BLaER1 treated with 17β-estradiol and CSF1 and Interleukin-3, amounts not matched to agents 10 nM and 100 nM (cell line): ENCODE measurements at regions not wholly inside any gene's neighbourhood (a gene's known extent, or its start where the extent isn't known, plus 50 kb on each side); places are given as distances from the start of the nearest gene placed in this dataset.

Experiments
- H3K27ac ChIP-seq, 11 experiments: shearing (Covaris generic); formaldehyde crosslinking; 2 replicates each; pipeline ENCODE4 v1.8.1; 2022
- H3K27me3 ChIP-seq, 11 experiments: shearing (Covaris generic); formaldehyde crosslinking; 2 replicates each; pipeline ENCODE4 v1.8.1; 2022
- H3K36me3 ChIP-seq, 11 experiments: shearing (Covaris generic); formaldehyde crosslinking; 2 replicates each; pipeline ENCODE4 v1.8.1; 2022
- H3K4me1 ChIP-seq, 10 experiments: shearing (Covaris generic); formaldehyde crosslinking; 2 replicates each; pipeline ENCODE4 v1.8.1; 2022
- H3K4me2 ChIP-seq, 11 experiments: shearing (Covaris generic); formaldehyde crosslinking; 2 replicates each; pipeline ENCODE4 v1.8.1; 2022
- H3K4me3 ChIP-seq, 10 experiments: shearing (Covaris generic); formaldehyde crosslinking; 2 replicates each; pipeline ENCODE4 v1.8.1; 2022
- H3K9ac ChIP-seq, 11 experiments: shearing (Covaris generic); formaldehyde crosslinking; 2 replicates each; pipeline ENCODE4 v1.8.1; 2022
- H3K9me3 ChIP-seq, 11 experiments: shearing (Covaris generic); formaldehyde crosslinking; replicated peaks in 1 of 11; 2 replicates each; pipeline ENCODE4 v1.8.1; 2022
- H4K20me1 ChIP-seq, 11 experiments: shearing (Covaris generic); formaldehyde crosslinking; 2 replicates each; pipeline ENCODE4 v1.8.1; 2022
- Cebpa-rat ChIP-seq, 11 experiments: shearing (Covaris generic); IDR thresholded peaks; 2 replicates each; pipeline ENCODE4 v1.8.1; 2022

- Histone ChIP-seq H3K27ac (no peak overlapping the region), H3K4me2 (no peak overlapping the region), H3K27me3 (no peaks in the 10 kb centered on the region), H3K9ac (no peak overlapping the region), H3K9me3 (no peaks in the 10 kb centered on the region), H3K36me3 (no peaks in the 10 kb centered on the region), H4K20me1 (no peaks in the 10 kb centered on the region), H3K4me1 (0 out of 20 replicates have a peak, but pooled peaks cover 0 to 4% (median 0%) of the 10 kb centered on the region in 10 experiments), H3K4me3 (no peak overlapping the region)
- no peak for TF ChIP-seq Cebpa-rat (IDR thresholded peaks at IDR 0.05)
Observed at GRCh38 chr4:157795495-157795894, 377.3 kb downstream of the GASK1B start.

- Histone ChIP-seq H3K36me3 (no peaks in the 10 kb centered on the region), H3K4me1 (0 out of 20 replicates have a peak, but pooled peaks cover 0 to 4% (median 0%) of the 10 kb centered on the region in 10 experiments), H3K27me3 (no peaks in the 10 kb centered on the region), H3K9ac (no peak overlapping the region), H3K4me2 (no peak overlapping the region), H3K4me3 (no peak overlapping the region), H4K20me1 (no peaks in the 10 kb centered on the region), H3K9me3 (no peaks in the 10 kb centered on the region), H3K27ac (no peak overlapping the region)
- no peak for TF ChIP-seq Cebpa-rat (IDR thresholded peaks at IDR 0.05)
Observed at GRCh38 chr4:157792716-157793115, 380.1 kb downstream of the GASK1B start.

- Histone ChIP-seq H3K9me3 (no peaks in the 10 kb centered on the region), H4K20me1 (no peaks in the 10 kb centered on the region), H3K36me3 (no peaks in the 10 kb centered on the region), H3K4me1 (0 out of 20 replicates have a peak, but pooled peaks cover 0 to under 1% (median 0%) of the 10 kb centered on the region in 10 experiments), H3K27me3 (no peaks in the 10 kb centered on the region), H3K9ac (no peak overlapping the region), H3K4me3 (no peak overlapping the region), H3K27ac (no peak overlapping the region), H3K4me2 (no peak overlapping the region)
- no peak for TF ChIP-seq Cebpa-rat (IDR thresholded peaks at IDR 0.05)
Observed at GRCh38 chr4:157791236-157791635, 381.6 kb downstream of the GASK1B start.

GRCh38 chr4:157787618-157788017 lies 385.2 kb downstream of the GASK1B start:
- Histone ChIP-seq H3K9ac (no peak overlapping the region), H3K36me3 (no peaks in the 10 kb centered on the region), H4K20me1 (no peaks in the 10 kb centered on the region), H3K4me2 (no peak overlapping the region), H3K9me3 (no peaks in the 10 kb centered on the region), H3K4me1 (no peaks in the 10 kb centered on the region), H3K27me3 (no peaks in the 10 kb centered on the region), H3K4me3 (no peak overlapping the region), H3K27ac (no peak overlapping the region)
- no peak for TF ChIP-seq Cebpa-rat (IDR thresholded peaks at IDR 0.05)

DNA sequence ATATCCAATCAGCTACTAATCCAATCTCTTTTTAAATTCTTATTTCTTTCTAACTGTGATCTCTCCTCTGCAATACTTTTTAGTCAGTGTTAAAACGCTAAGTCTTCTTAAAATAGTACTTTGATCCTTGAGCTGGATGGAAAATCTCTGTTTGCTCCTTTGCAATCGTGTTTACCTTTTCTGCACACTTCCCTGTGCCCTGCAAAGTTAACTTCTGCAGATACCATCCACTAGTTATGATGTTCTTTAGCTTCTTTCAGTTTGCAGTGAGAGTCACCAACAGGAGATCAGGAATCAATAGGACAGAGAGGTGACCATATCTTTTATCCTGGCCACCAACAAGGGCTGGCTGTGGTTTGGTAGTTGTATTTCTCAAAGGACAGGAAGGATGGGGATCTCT lies 391.5 kb downstream of the GASK1B start:
- no peaks in the 10 kb centered on the region for H3K36me3 ChIP-seq

GRCh38 chr4:157779081-157779480 lies 393.7 kb downstream of the GASK1B start:
- no peak for TF ChIP-seq Cebpa-rat (IDR thresholded peaks at IDR 0.05)
- no peaks in the 10 kb centered on the region for H3K27me3 ChIP-seq

More for the DNA sequence above, 391.5 kb downstream of the GASK1B start:
- no peaks in the 10 kb centered on the region for H3K27me3 ChIP-seq
- no peak overlapping the region for H3K4me2 ChIP-seq
- H3K4me3 ChIP-seq, result no peak overlapping the region
- H3K9me3 ChIP-seq, result no peaks in the 10 kb centered on the region
- H4K20me1 ChIP-seq, result no peaks in the 10 kb centered on the region
- no peaks in the 10 kb centered on the region for H3K4me1 ChIP-seq
- H3K9ac ChIP-seq, result no peak overlapping the region
- no peak overlapping the region for H3K27ac ChIP-seq
- no peak for TF ChIP-seq Cebpa-rat (IDR thresholded peaks at IDR 0.05)

GRCh38 chr4:157776930-157777528 lies 395.8 kb downstream of the GASK1B start:
- H3K36me3 ChIP-seq, result no peaks in the 10 kb centered on the region
- no peak overlapping the region for H3K9ac ChIP-seq
- no peaks in the 10 kb centered on the region for H4K20me1 ChIP-seq
- H3K27me3 ChIP-seq, result no peaks in the 10 kb centered on the region
- no peak overlapping the region for H3K4me3 ChIP-seq
- TF ChIP-seq Cebpa-rat (IDR thresholded peaks at IDR 0.05), result no peak
- no peak overlapping the region for H3K4me2 ChIP-seq
- H3K9me3 ChIP-seq, result no peaks in the 10 kb centered on the region
- H3K4me1 ChIP-seq, result no peaks in the 10 kb centered on the region
- no peak overlapping the region for H3K27ac ChIP-seq

More at GRCh38 chr4:157779081-157779480, 393.7 kb downstream of the GASK1B start:
- H3K27ac ChIP-seq, result no peak overlapping the region
- H3K4me1 ChIP-seq, result no peaks in the 10 kb centered on the region
- no peak overlapping the region for H3K9ac ChIP-seq
- no peaks in the 10 kb centered on the region for H4K20me1 ChIP-seq
- no peak overlapping the region for H3K4me3 ChIP-seq
- no peak overlapping the region for H3K4me2 ChIP-seq
- no peaks in the 10 kb centered on the region for H3K36me3 ChIP-seq
- no peaks in the 10 kb centered on the region for H3K9me3 ChIP-seq

DNA sequence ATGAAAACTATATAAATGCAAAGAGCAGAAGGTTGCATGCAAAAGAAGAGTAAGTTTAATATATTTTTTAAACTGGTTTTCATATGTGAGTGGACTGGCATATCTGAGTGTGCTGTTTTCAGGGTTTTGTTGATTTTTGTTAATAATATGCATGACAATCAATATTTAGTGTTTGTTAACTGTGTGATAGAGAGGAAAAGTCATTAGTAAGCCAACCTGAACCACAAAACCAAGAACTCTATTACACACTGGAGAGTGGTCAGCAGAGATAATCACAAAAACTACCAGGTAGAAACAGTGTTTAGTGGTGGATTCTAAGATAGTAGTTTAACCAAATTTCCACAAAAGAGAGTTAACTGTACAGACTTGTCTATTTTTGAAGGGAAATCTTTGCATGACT lies 396.9 kb downstream of the GASK1B start:
- Histone ChIP-seq H3K4me3 (no peak overlapping the region), H3K9me3 (no peaks in the 10 kb centered on the region), H3K27ac (no peak overlapping the region), H3K9ac (no peak overlapping the region), H4K20me1 (no peaks in the 10 kb centered on the region), H3K4me2 (no peak overlapping the region), H3K4me1 (no peaks in the 10 kb centered on the region), H3K27me3 (no peaks in the 10 kb centered on the region), H3K36me3 (no peaks in the 10 kb centered on the region)
- no peak for TF ChIP-seq Cebpa-rat (IDR thresholded peaks at IDR 0.05)

DNA sequence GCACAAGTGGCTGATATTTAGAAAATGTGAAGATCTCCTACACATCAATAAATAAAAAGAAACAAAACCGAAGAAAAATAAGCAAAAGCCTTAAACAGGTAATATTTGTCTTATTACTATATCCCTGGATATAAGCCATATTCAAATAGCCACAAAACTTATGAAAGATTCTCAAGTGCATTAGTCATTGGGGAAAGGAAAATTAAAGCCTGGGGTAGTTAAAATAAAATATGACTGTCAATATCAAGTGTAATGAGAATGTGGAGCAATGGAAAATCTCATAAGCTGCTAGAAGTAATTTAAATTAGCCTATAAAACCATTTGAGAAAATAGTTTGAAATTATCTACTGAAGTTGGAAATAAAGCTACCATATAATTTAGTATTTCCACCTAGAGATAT lies 399.9 kb downstream of the GASK1B start:
- Histone ChIP-seq H3K4me3 (no peak overlapping the region), H3K9ac (no peak overlapping the region), H3K9me3 (no peaks in the 10 kb centered on the region), H3K27ac (no peak overlapping the region; a peak in 1 of 22 replicates), H3K4me2 (no peak overlapping the region), H3K36me3 (no peaks in the 10 kb centered on the region), H4K20me1 (no peaks in the 10 kb centered on the region), H3K4me1 (no peaks in the 10 kb centered on the region), H3K27me3 (no peaks in the 10 kb centered on the region)
- no peak for TF ChIP-seq Cebpa-rat (IDR thresholded peaks at IDR 0.05)

GRCh38 chr4:157768419-157768818 lies 404.4 kb downstream of the GASK1B start:
- H3K9me3 ChIP-seq, result no peaks in the 10 kb centered on the region
- H3K4me3 ChIP-seq, result no peak overlapping the region
- no peaks in the 10 kb centered on the region for H4K20me1 ChIP-seq
- H3K27ac ChIP-seq, result no peak overlapping the region
- no peak for TF ChIP-seq Cebpa-rat (IDR thresholded peaks at IDR 0.05)
- no peaks in the 10 kb centered on the region for H3K27me3 ChIP-seq
- H3K4me1 ChIP-seq, result no peaks in the 10 kb centered on the region
- no peaks in the 10 kb centered on the region for H3K36me3 ChIP-seq
- H3K4me2 ChIP-seq, result no peak overlapping the region
- no peak overlapping the region for H3K9ac ChIP-seq
